Activated CD4-positive, alpha-beta T cell treated with anti-CD3 and anti-CD28 coated beads, Interleukin-2, amount 50 U/mL, for 24 hours (primary cell): ENCODE measurements at regions not wholly inside any gene's neighbourhood (a gene's known extent, or its start where the extent isn't known, plus 50 kb on each side); places are given as distances from the start of the nearest gene placed in this dataset.
"Not testable (repeated sequence)": the region's sequence is repeated elsewhere in the genome, so short reads cannot be mapped to it uniquely, and the experiment has no call there.

Experiments used
- DNase-seq, 2 donors: peaks; one replicate each; pipeline ENCODE4 v3.0.0-alpha.2; 2020; ENCODE audit warnings: low read depth in 1 of 2, low spot score in 1 of 2

- no peak for DNase-seq
These were observed 894.0 kb downstream of the KCNT2 start for GRCh38 chr1:195714248-195714647.

DNA sequence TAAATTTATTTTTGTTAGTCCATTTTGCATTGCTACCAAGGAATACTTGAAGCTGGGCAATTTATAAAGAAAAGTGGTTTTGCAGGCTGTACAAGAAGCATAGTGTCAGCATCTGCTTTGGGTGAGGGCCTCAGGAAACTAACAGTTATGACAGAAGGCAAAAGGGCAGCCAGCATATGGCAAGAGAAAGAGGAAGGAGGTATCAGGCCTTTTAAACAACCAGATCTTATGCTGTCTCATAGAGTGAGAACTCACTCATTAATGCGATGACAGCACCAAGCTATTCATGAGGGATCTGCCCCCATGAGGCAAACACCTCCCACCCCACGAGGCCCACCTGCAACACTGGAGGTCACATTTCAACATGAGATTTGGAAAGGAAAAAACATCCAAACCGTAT, 898.4 kb downstream of the KCNT2 start:
- DNase-seq, result no peak

DNA sequence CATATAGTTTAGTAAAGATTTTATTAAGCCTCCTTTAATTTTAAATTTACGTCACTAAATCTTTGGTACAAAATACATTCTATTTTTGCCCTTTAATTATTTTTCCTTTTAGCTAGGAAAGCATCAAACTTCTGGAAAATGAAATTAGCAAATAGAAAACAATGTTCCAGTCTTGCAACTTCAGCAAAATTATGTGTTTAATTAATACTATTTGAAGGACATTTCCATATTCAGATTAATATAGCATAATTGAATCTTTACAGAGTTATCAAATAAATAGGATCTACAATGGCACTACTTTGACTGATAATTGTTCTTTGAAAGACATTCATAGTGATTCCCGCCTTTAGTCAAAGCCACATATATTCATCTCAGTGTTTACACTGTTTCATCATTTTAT, 904.2 kb downstream of the KCNT2 start:
- no peak for DNase-seq

GRCh38 chr1:195701149-195701548, 907.1 kb downstream of the KCNT2 start:
- no peak for DNase-seq

DNA sequence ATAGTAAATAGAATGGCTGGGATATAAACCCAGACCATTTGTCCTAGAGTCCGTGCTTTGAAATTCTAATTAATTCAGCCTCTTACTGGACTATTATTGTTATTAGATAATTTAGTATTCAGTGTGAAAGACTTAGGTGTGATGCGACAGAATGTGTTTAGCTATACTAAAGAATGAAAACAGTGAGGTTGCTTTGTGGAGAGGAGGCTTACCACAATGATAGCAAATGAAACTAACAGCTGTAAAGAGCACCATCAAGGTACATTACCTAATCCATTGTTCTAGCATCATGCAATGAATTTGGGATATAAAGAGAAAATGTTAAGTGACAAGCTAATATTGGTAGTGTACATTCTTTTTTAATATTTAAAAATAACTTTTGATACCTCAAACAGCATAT, 911.1 kb downstream of the KCNT2 start:
- no peak for DNase-seq

DNA sequence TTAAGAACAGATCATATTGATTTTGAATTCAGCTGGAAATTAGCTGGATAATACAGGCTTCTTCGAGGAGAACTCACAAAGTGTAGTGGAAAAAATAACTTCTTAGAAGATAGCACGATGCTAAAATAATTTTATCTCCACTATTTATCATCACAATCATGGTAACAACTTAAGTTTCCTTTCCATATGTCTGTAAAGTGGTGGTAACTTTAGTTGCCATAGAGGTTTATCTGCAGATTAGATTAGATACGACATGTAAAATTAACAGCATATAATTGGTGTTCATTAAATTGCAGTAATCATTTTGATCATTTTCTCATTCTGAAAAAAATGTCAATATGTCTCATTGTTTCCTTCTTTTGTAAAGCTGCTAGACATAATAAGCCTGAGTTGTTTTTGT, 921.5 kb downstream of the KCNT2 start:
- DNase-seq, result no peak

DNA sequence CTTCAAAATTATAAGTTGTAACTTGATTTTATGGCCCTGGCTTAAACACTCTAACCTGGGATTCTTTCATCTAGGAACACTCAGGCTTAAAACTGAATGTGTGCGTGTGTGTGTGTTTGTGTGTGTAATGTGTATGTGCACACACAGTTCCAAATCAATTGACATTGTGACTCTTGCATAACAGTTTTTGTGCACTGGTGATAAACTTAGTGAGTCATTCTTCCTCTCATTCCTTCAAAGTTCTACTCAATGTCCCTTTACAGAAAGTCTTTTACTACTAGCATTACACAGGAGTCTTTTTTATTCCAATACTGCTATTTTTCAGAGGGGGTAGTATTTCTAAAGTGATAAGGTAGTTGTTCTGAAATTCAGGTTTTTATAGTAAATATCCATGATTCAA, 943.6 kb downstream of the KCNT2 start:
- no peak for DNase-seq

DNA sequence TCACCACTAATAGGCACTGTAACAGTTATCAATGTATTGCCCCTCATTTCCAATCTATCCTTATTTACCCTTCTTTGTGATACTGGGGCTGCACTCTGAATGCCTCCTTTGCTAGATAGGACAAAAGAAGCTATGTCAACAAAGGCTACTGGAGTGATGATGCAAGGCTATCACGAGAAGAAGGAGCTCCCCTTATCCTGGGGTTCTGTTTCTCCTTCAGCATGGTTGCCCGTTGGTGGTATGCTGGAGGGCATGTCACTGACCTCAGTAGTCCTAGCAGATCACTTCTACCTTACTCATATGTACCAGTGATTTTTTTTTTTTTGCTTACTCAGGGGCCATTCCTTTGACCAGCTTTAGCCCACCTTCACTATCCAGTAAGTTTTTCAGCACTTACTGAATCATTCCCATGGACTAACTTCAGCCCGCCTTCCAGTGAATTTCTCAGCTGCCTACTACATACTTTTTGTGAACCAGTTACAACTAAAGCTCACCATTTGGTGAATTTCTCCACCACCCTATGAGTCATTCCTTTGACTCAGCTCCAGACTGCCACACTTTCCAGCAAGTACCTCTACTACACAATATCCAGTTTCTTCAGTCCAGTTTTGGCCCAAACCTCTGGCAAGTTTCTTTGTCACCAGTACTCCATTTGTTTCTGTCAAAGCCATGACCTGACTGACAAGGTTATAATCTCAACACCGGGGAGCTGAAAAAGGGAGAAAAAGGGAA, 944.5 kb downstream of the KCNT2 start:
- DNase-seq, result no peak

DNA sequence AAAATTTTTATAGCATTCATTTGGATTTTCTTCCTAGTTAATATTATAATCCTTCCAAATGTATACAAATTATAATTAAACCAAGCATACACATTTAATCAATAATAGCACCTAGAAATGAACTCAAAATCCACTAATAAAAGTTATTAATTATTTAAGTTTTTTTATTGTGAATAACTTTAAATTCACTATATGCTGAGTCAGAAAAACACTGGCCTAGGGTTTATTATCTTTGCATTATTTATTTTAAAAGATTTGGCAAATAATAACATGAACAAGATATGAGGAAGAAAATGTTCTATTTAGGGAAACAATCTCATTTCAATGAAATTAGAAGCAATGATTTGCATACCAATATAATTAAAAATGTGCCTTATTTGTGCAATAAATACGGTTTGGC, 951.5 kb downstream of the KCNT2 start:
- no peak for DNase-seq

DNA sequence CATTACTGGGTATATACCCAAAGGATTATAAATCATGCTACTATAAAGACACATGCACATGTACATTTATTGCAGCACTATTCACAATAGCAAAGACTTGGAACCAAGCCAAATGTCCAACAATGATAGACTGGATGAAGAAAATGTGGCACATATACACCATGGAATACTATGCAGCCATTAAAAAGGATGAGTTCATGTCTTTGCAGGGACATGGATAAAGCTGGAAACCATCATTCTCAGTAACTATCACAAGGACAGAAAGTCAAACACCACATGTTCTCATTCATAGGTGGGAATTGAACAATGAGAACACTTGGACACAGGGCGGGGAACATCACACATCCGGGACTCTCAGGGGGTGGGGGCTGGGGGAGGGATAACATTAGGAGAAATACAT, 959.4 kb downstream of the KCNT2 start:
- DNase-seq, result not testable (repeated sequence)

DNA sequence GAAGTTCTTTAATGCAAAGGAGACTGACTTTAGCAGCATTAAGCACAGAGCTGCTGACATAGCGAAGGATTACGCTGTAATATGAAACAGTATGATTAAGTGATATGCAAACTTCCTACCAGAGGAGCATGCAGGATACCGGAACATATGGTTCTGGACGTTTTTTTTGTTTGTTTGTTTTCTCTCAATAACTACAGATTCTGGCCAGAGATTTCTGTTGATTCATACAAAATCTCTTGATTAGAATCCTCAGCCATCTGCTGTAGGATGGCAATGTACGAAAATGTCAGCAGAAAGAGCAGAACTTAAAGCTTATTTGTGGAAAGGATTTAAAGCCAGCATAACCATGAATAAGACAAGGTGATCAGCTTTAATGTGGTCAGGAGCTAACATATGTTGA, 970.7 kb downstream of the KCNT2 start:
- no peak for DNase-seq

GRCh38 chr1:195618287-195618686, 990.0 kb downstream of the KCNT2 start:
- no peak for DNase-seq

DNA sequence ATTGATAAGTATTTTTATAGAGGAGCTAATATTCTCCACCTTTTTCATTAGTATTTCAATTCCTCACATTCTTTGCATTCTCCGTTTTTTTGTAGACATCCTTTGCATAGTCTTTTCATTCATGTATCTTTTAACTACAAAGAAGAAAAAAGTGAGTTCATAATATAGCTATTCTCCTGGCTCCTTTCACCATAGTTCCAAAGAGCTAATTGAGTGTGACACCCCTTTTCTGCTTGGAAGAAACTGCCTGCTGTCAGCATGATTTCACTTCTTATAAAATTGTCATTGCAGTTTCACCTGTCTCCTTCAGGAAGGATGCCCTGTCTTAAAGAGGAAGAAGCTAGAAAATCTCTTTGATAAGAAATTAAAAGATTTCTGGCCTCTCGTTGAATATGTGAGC, 991.1 kb downstream of the KCNT2 start:
- DNase-seq, result no peak

DNA sequence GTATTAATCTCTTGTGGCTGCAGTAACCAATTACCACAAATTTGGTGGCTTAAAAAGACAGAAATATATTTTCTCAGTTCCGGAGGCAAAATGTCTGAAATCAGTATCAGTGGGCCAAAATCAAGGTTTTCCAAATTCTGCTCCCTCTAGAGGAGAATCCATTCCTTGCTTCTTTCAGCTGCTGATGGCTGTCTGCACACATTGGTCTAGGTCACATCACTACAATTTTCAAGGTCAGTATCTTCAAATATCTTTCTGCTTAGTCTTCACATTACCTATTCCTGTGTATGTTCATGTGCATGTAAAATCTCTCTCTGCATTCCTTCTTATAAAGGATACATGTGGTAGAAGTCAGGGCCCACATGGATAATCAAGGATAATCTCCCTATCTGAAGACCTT, 999.4 kb downstream of the KCNT2 start:
- DNase-seq, result no peak

DNA sequence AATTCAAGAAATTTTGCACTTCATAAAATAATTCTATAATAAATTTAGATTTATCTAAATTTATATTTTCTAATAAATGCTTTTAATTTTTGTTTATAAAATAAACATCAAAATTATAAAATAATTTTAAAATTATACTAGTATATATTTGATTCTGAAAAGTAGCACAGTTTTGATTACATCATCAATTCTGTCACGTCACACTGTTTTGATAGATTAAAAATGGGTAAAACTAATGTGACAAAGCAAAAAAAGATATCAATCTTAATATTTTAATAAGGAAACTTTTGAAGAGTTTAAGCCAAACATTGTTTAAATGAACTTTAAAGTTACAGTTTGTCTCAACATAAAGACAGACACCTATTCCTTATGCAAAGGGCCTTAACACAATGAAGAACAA, 1001.8 kb downstream of the KCNT2 start:
- DNase-seq, result no peak

GRCh38 chr1:195604287-195604686, 1004.0 kb downstream of the KCNT2 start:
- DNase-seq, result no peak

DNA sequence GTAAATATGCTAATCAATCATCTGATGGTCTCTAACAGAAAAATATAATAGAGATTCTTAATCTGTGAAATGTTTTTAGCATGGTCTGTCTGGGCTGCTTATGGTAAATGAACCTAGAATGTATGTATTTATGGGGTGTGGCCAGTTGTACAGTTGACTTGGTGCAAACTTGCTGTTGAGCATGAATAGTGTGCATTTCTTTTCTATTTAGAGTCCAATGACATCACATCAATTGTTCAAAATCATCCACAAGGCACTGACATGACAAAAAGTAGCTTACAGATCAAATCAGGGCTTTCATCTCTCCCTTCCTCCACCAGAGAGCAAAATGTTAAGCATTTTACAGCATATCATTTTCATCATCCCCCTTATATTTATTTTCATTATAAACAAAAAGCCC, 1010.3 kb downstream of the KCNT2 start:
- no peak for DNase-seq

DNA sequence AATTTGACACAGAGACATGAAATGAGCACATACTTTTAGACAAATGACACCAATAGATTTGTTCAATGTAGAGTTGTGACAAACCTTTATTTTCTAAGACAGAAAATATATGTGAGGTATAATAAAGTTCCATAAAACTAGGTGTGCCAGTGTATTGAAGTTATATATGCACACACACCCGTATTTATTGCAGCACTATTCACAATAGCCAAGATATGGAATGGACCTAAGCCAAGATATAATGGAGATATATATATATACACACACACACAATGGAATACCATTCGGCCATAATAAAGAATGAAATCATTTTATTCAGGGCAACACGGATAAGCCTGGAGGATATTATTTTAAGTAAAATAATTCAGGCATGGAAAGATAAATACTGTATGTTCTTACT, 1013.5 kb downstream of the KCNT2 start:
- no peak for DNase-seq

GRCh38 chr1:195594322-195594721, 1013.9 kb downstream of the KCNT2 start:
- no peak for DNase-seq

GRCh38 chr1:195591917-195592672, 1016.1 kb downstream of the KCNT2 start:
- no peak for DNase-seq

GRCh38 chr1:195590649-195591048, 1017.6 kb downstream of the KCNT2 start:
- DNase-seq, result no peak

- DNase-seq, result no peak
These were observed 1023.2 kb downstream of the KCNT2 start for GRCh38 chr1:195584870-195585624.
